HEK293 (cell line): ENCODE measurements at regions not wholly inside any gene's neighbourhood (a gene's known extent, or its start where the extent isn't known, plus 50 kb on each side); places are given as distances from the start of the nearest gene placed in this dataset.

ENCODE experiments used
- CTCF ChIA-PET: fragments of 350-600 bp; formaldehyde crosslinking; extraction: SDS; loops from one replicate; lab custom pipeline; 2021; ENCODE audit warnings: antibody characterized with exemption; lab: Yijun Ruan, JAX
- POLR2A ChIA-PET: fragments of 300-600 bp; formaldehyde crosslinking; extraction: SDS; loops from one replicate; lab custom pipeline; 2020; ENCODE audit warnings: antibody characterized with exemption, inconsistent platforms; lab: Yijun Ruan, JAX
- H3K27ac ChIP-seq: fragments of 200-500 bp; sonication (Bioruptor generic); 2 replicates; pipeline ENCODE4 v1.5.1; 2014; ENCODE audit warnings: low read depth, low read length, control low read depth, inconsistent platforms; ENCODE audit errors: extremely low read depth
- H3K36me3 ChIP-seq, 2 experiments: fragments of 200-500 bp in 1 of 2; sonication (Bioruptor generic) in 1 of 2; 1 replicate in 1 of 2; 2 replicates in 1 of 2; pipeline ENCODE4 v1.5.1; 2014 to 2017; ENCODE audit warnings: inconsistent platforms in 2 of 2, low read length in 2 of 2; ENCODE audit not compliant: control insufficient read depth in 2 of 2, insufficient read depth in 1 of 2
- H3K4me1 ChIP-seq: fragments of 200-500 bp; sonication (Bioruptor generic); 2 replicates; pipeline ENCODE4 v1.5.1; 2014; ENCODE audit warnings: mild to moderate bottlenecking, low read length, inconsistent platforms; ENCODE audit not compliant: control insufficient read depth, insufficient read depth
- H3K4me3 ChIP-seq: 2 replicates; pipeline ENCODE4 v1.5.1; 2011; ENCODE audit warnings: low read depth, mild to moderate bottlenecking, control low read depth, low read length, moderate library complexity
- H3K9me3 ChIP-seq: fragments of 200-500 bp; sonication (Bioruptor generic); 2 replicates; pipeline ENCODE4 v1.5.1; 2014; ENCODE audit warnings: low read depth, low read length, inconsistent platforms; ENCODE audit not compliant: control insufficient read depth, insufficient read depth
- GLI2 ChIP-seq: fragments of 450-650 bp; formaldehyde crosslinking; IDR thresholded peaks from 2 replicates; pipeline ENCODE4; 2017; ENCODE audit warnings: missing biosample characterization, missing genetic modification characterization, low read depth, borderline replicate concordance
- HOXC10 ChIP-seq: sonication (generic); formaldehyde crosslinking; IDR thresholded peaks from 2 replicates; pipeline ENCODE4 v1.8.1; 2023; ENCODE audit warnings: mild to moderate bottlenecking, missing genetic modification reagents
- KLF7 ChIP-seq: fragments of 450-650 bp; formaldehyde crosslinking; IDR thresholded peaks from 2 replicates; pipeline ENCODE4 v1.5.1; 2016; ENCODE audit warnings: missing biosample characterization, missing genetic modification characterization, borderline replicate concordance
- TRIM28 ChIP-seq: IDR thresholded peaks from 2 replicates; pipeline ENCODE4 v1.6.1; 2011; ENCODE audit warnings: low read length, control low read depth, borderline replicate concordance
- ZEB2 ChIP-seq: fragments of 450-650 bp; formaldehyde crosslinking; IDR thresholded peaks from 2 replicates; pipeline ENCODE4 v1.5.1; 2016; ENCODE audit warnings: missing biosample characterization, missing genetic modification characterization
- ZFP37 ChIP-seq: fragments of 450-650 bp; formaldehyde crosslinking; IDR thresholded peaks from 2 replicates; pipeline ENCODE4 v1.5.1; 2016; ENCODE audit warnings: missing biosample characterization, missing genetic modification characterization
- ZNF19 ChIP-seq: fragments of 450-650 bp; formaldehyde crosslinking; IDR thresholded peaks from 2 replicates; pipeline ENCODE4; 2016; ENCODE audit warnings: missing biosample characterization, missing genetic modification characterization, low read depth
- ZNF202 ChIP-seq: fragments of 450-650 bp; formaldehyde crosslinking; IDR thresholded peaks from 2 replicates; pipeline ENCODE4 v1.5.1; 2016; ENCODE audit warnings: missing biosample characterization, missing genetic modification characterization, borderline replicate concordance
- ZNF24 ChIP-seq: fragments of 450-650 bp; formaldehyde crosslinking; IDR thresholded peaks from 2 replicates; pipeline ENCODE4 v1.5.1; 2016; ENCODE audit warnings: missing biosample characterization, missing genetic modification characterization
- ZNF266 ChIP-seq: fragments of 450-650 bp; formaldehyde crosslinking; IDR thresholded peaks from 2 replicates; pipeline ENCODE4 v1.5.1; 2016; ENCODE audit warnings: missing biosample characterization, missing genetic modification characterization, low read depth
- ZNF292 ChIP-seq: fragments of 450-650 bp; formaldehyde crosslinking; IDR thresholded peaks from 2 replicates; pipeline ENCODE4 v1.5.1; 2016; ENCODE audit warnings: low read depth, missing biosample characterization, missing genetic modification characterization, borderline replicate concordance
- ZNF335 ChIP-seq: fragments of 450-650 bp; formaldehyde crosslinking; conservative IDR thresholded peaks from 2 replicates; pipeline ENCODE4 v1.5.1; 2016; ENCODE audit warnings: missing biosample characterization, missing genetic modification characterization
- ZNF404 ChIP-seq: fragments of 450-650 bp; formaldehyde crosslinking; IDR thresholded peaks from 2 replicates; pipeline ENCODE4 v1.5.1; 2017; ENCODE audit warnings: missing biosample characterization, missing genetic modification characterization
- ZNF426 ChIP-seq: fragments of 450-650 bp; formaldehyde crosslinking; IDR thresholded peaks from 2 replicates; pipeline ENCODE4 v1.5.1; 2017; ENCODE audit warnings: missing biosample characterization, missing genetic modification characterization, mild to moderate bottlenecking, inconsistent platforms, moderate library complexity
- ZNF473 ChIP-seq: fragments of 450-650 bp; formaldehyde crosslinking; IDR thresholded peaks from 2 replicates; pipeline ENCODE4 v1.5.1; 2017; ENCODE audit warnings: missing biosample characterization, missing genetic modification characterization
- ZNF510 ChIP-seq: fragments of 450-650 bp; formaldehyde crosslinking; IDR thresholded peaks from 2 replicates; pipeline ENCODE4 v1.5.1; 2018; ENCODE audit warnings: mild to moderate bottlenecking, missing genetic modification characterization, missing biosample characterization; ENCODE audit not compliant: insufficient replicate concordance
- ZNF514 ChIP-seq: fragments of 450-650 bp; formaldehyde crosslinking; IDR thresholded peaks from 2 replicates; pipeline ENCODE4 v1.5.1; 2016; ENCODE audit warnings: missing biosample characterization, missing genetic modification characterization
- ZNF558 ChIP-seq: fragments of 450-650 bp; formaldehyde crosslinking; IDR thresholded peaks from 2 replicates; pipeline ENCODE4 v1.5.1; 2016; ENCODE audit warnings: missing biosample characterization, missing genetic modification characterization
- ZNF623 ChIP-seq: fragments of 450-650 bp; formaldehyde crosslinking; IDR thresholded peaks from 2 replicates; pipeline ENCODE4 v1.5.1; 2016; ENCODE audit warnings: missing biosample characterization, missing genetic modification characterization
- ZNF664 ChIP-seq: fragments of 450-650 bp; formaldehyde crosslinking; IDR thresholded peaks from 2 replicates; pipeline ENCODE4 v1.5.1; 2016; ENCODE audit warnings: missing biosample characterization, missing genetic modification characterization
- ZNF785 ChIP-seq: fragments of 450-650 bp; formaldehyde crosslinking; IDR thresholded peaks from 2 replicates; pipeline ENCODE4 v1.5.1; 2016; ENCODE audit warnings: missing biosample characterization, missing genetic modification characterization
- TF ChIP-seq, protein P1 (sequence below): fragments of 450-650 bp; formaldehyde crosslinking; IDR thresholded peaks from 2 replicates; pipeline ENCODE4 v1.5.1; 2016; ENCODE audit warnings: missing biosample characterization, missing genetic modification characterization
- TF ChIP-seq, protein P2 (sequence below): fragments of 450-650 bp; formaldehyde crosslinking; IDR thresholded peaks from 2 replicates; pipeline ENCODE4 v1.5.1; 2016; ENCODE audit warnings: missing biosample characterization, missing genetic modification characterization
- TF ChIP-seq, protein P3 (sequence below): fragments of 450-650 bp; formaldehyde crosslinking; IDR thresholded peaks from 2 replicates; pipeline ENCODE4 v1.5.1; 2016; ENCODE audit warnings: missing biosample characterization, missing genetic modification characterization, borderline replicate concordance
- TF ChIP-seq, protein P4 (sequence below): fragments of 450-650 bp; IDR thresholded peaks from 2 replicates; pipeline ENCODE4 v1.5.1; 2018; ENCODE audit warnings: missing biosample characterization, missing genetic modification characterization

DNA sequence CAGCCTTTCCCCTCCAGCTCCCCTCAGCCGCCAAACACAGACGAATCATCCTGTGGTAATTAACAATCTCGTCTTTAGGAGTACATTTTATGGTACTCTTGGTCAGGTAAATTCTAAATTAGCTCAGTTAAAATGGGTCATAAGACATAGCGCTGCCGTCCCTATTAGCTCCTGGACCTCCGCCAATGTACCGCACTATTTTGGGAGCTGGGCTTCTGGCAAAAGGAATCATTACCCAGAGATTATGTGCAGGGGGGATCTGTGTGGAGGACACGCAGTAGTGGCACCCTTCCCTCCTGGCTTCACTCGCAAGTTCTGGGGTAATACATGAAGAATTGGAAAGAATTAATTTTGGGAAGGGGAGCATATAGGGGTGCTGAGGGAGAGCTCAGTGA lies 68.6 kb upstream of the ONECUT1 start:
- POLR2A ChIA-PET: no interaction called here
- Histone ChIP-seq H3K27ac (no peak overlapping the region), H3K4me3 (no peak overlapping the region), H3K9me3 (no peaks in the 10 kb centered on the region)
- TF ChIP-seq ZNF785 (tag by site-specific recombination) (no peak), ZNF664 (tag by site-specific recombination) (no peak), ZNF623 (tag by site-specific recombination) (no peak), ZNF24 (tag by site-specific recombination) (no peak), KLF7 (no peak), ZNF426 (tag by site-specific recombination) (no peak), GLI2 (tag by site-specific recombination) (no peak), ZNF404 (no peak), ZNF558 (tag by site-specific recombination) (no peak), ZNF514 (tag by site-specific recombination) (no peak), ZFP37 (tag by site-specific recombination) (no peak), ZNF473 (tag by site-specific recombination) (no peak), ZEB2 (no peak)
- TF ChIP-seq, protein P1, sequence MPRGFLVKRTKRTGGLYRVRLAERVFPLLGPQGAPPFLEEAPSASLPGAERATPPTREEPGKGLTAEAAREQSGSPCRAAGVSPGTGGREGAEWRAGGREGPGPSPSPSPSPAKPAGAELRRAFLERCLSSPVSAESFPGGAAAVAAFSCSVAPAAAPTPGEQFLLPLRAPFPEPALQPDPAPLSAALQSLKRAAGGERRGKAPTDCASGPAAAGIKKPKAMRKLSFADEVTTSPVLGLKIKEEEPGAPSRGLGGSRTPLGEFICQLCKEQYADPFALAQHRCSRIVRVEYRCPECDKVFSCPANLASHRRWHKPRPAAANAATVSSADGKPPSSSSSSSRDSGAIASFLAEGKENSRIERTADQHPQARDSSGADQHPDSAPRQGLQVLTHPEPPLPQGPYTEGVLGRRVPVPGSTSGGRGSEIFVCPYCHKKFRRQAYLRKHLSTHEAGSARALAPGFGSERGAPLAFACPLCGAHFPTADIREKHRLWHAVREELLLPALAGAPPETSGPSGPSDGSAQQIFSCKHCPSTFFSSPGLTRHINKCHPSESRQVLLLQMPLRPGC (tag by site-specific recombination): no peak
- TF ChIP-seq, protein P2, sequence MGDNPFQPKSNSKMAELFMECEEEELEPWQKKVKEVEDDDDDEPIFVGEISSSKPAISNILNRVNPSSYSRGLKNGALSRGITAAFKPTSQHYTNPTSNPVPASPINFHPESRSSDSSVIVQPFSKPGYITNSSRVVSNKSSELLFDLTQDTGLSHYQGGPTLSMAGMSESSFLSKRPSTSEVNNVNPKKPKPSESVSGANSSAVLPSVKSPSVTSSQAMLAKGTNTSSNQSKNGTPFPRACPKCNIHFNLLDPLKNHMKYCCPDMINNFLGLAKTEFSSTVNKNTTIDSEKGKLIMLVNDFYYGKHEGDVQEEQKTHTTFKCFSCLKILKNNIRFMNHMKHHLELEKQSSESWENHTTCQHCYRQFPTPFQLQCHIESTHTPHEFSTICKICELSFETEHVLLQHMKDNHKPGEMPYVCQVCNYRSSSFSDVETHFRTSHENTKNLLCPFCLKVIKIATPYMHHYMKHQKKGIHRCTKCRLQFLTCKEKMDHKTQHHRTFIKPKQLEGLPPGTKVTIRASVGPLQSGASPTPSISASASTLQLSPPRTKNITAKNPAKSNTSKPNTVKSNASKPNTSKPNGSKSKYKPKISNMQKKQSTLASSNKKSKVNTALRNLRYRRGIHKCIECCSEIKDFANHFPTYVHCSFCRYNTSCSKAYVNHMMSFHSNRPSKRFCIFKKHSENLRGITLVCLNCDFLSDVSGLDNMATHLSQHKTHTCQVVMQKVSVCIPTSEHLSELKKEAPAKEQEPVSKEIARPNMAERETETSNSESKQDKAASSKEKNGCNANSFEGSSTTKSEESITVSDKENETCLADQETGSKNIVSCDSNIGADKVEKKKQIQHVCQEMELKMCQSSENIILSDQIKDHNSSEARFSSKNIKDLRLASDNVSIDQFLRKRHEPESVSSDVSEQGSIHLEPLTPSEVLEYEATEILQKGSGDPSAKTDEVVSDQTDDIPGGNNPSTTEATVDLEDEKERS (tag by site-specific recombination): no peak
- TF ChIP-seq, all 188 proteins: peak for 0
- CTCF ChIA-PET: interaction anchor here (1.3 kb wide), 1 partner anchor 75 kb away, joined by 4 read pairs; no protein-coding TSS in a partner anchor
- Histone ChIP-seq H3K4me1 (no peaks in the 10 kb centered on the region), H3K36me3 (no peaks in the 10 kb centered on the region)

DNA sequence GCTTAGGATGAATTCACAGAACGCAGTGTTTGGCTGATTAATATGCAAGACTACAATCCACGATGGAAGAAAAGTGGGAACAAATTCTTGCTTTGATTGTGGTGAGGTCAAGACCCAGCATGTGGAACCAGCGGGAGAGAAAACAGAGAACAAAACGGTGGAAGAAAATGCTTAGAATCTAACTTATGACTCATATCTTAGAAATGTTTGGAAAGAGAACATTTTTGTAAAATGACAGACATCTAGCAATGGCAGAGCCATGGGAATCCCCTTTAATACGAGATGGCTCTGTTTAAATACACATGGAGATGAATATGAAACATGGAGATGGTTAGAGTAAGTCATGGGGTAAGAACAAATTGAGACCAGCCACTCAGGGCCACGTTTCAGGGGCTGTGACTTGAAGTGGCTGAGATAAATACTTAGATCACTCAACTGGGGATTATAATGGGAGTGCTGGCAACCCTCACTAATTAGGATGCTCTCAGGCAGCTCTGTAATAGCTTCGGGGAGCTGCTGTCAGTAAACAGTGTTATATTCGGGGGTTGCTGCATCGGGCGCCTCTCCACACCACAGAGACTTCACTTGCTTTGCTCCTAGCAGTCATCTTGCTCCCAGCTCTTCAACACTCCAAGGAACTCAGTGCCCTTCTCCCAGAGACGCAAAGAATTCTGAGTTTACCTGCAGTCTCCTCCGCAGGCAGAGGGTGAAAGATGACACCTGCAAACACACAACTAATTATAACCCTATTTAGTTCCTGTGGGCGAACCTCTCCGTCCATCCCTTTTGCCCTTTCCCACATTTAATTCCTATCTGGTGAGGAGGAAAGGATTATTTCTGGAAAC lies 68.0 kb upstream of the ONECUT1 start:
- POLR2A ChIA-PET: no interaction called here
- TF ChIP-seq ZNF510 (tag by site-specific recombination): no peak
- Histone ChIP-seq H3K36me3 (no peaks in the 10 kb centered on the region), H3K27ac (no peak overlapping the region), H3K4me3 (no peak overlapping the region), H3K4me1 (no peaks in the 10 kb centered on the region), H3K9me3 (no peaks in the 10 kb centered on the region)
- CTCF ChIA-PET: interaction anchor here (1.3 kb wide), 1 partner anchor 75 kb away, joined by 4 read pairs; no protein-coding TSS in a partner anchor

DNA sequence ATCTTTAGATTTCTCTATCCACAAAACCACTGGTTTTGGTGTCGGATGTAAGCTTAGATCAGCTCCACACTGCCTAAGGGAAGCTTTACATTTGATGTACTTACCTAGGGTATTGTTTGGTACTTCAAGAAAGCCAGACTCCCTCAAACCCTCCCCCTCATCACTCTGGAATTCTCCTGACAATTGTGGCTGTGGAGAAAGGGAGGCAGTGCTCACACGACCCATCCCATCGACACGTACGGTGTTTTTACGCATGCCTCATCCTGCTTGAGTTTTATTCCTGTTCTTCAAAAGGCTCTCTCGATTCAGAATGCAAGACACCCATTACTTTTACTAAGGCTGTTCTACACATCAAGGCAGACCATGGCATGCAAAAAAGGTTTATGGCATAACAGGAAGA lies 67.3 kb upstream of the ONECUT1 start:
- no peaks in the 10 kb centered on the region for H3K4me1 ChIP-seq
- POLR2A ChIA-PET: no interaction called here
- no peak overlapping the region for H3K4me3 ChIP-seq
- H3K9me3 ChIP-seq: no peaks in the 10 kb centered on the region
- CTCF ChIA-PET: no interaction called here
- no peak overlapping the region for H3K27ac ChIP-seq
- H3K36me3 ChIP-seq: no peaks in the 10 kb centered on the region
- TF ChIP-seq KLF7 (no peak), ZNF266 (tag by site-specific recombination) (no peak), ZNF292 (tag by site-specific recombination) (no peak), ZNF19 (tag by site-specific recombination) (no peak), ZNF202 (tag by site-specific recombination) (no peak), TRIM28 (no peak), HOXC10 (CRISPR knock-in tag) (no peak), ZNF335 (tag by site-specific recombination) (no peak)
- TF ChIP-seq, protein P3, sequence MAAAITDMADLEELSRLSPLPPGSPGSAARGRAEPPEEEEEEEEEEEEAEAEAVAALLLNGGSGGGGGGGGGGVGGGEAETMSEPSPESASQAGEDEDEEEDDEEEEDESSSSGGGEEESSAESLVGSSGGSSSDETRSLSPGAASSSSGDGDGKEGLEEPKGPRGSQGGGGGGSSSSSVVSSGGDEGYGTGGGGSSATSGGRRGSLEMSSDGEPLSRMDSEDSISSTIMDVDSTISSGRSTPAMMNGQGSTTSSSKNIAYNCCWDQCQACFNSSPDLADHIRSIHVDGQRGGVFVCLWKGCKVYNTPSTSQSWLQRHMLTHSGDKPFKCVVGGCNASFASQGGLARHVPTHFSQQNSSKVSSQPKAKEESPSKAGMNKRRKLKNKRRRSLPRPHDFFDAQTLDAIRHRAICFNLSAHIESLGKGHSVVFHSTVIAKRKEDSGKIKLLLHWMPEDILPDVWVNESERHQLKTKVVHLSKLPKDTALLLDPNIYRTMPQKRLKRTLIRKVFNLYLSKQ (tag by site-specific recombination): no peak
- TF ChIP-seq, protein P4, sequence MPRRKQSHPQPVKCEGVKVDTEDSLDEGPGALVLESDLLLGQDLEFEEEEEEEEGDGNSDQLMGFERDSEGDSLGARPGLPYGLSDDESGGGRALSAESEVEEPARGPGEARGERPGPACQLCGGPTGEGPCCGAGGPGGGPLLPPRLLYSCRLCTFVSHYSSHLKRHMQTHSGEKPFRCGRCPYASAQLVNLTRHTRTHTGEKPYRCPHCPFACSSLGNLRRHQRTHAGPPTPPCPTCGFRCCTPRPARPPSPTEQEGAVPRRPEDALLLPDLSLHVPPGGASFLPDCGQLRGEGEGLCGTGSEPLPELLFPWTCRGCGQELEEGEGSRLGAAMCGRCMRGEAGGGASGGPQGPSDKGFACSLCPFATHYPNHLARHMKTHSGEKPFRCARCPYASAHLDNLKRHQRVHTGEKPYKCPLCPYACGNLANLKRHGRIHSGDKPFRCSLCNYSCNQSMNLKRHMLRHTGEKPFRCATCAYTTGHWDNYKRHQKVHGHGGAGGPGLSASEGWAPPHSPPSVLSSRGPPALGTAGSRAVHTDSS: no peak
